ENCODE measurements at regions not wholly inside any gene's neighbourhood (a gene's known extent, or its start where the extent isn't known, plus 50 kb on each side); places are given as distances from the start of the nearest gene placed in this dataset.
A peak's percentile ranks its signal among the peaks of the same experiment; 100 is the strongest.
"Not testable (repeated sequence)": the region's sequence is repeated elsewhere in the genome, so short reads cannot be mapped to it uniquely, and the experiment has no call there.

DNA sequence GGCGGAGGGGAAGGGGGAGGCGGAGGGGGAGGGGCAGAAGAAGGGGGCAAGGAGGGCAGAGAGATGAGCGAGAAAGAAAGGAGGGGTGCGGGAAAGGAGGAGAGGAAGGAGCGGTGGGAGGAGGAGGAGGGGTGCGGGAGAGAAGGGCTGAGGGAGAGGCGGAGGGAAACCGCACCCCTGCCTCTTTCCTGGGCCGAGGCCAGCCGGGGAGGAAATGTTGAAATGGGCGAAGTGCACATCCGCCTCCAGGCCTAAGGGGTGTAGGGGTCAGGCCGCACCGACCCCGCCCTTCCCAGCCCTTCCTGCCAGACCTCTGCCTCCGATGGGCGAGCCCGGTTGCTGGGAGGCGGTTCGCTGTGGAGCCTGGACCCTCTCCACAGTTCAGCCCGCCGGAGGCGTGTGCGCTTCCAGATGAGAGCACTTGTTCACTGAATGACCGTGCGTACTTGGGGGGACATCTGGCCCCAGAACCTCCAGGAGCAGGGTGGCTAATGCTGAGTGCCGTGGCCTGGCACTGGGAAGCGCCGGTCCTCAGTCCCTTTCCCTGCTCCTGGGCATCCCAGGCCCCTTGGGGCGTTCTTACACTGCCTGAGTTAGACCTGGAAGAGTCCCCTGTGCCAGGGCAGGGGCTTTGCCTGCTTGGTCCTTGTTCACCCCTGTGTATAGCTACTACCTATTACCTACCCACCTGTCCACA is 110.3 kb upstream of the KLF13 start:
- H3K36me3 ChIP-seq (ENCODE audit: control insufficient read depth, insufficient read depth, low read length), result no peaks in the 10 kb centered on the region
- H3K27me3 ChIP-seq (replicated peaks; ENCODE audit: control insufficient read depth, insufficient read depth, low read length, poor library complexity, severe bottlenecking), result no peaks in the 10 kb centered on the region
- H3K4me3 ChIP-seq (ENCODE audit: insufficient read depth, low read depth, low read length, poor library complexity, severe bottlenecking), result no peak overlapping the region
- peaks cover 20% of the 10 kb centered on the region for H3K4me1 ChIP-seq (ENCODE audit: control insufficient read depth, insufficient read depth, low read length, poor library complexity, severe bottlenecking)
- peak in 2 of 3 donors; percentile 39 to 55 for DNase-seq
- H3K27ac ChIP-seq (ENCODE audit: insufficient read depth, low read length, poor library complexity, severe bottlenecking), result peak overlapping the region; percentile 74
- no peaks in the 10 kb centered on the region for H3K9me3 ChIP-seq (ENCODE audit: control insufficient read depth, low read length)

DNA sequence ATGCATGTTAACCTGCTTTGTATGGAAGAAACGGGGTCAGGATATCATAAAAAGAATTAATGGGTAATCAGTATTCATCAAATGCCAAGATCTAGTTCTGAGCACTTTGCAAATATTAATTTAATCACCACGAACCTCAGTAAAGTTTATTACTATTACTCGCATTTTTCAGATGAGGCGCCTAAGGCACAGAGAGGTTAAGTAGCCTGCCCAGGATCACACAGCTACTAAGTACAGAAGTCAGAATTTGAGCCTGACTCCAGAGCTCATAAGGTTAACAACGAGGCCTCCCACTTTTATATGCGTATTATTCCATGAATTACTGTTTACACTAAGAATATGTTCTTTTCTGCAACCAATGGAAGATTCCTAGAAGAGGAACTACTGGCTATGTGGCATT is 109.6 kb upstream of the KLF13 start:
- DNase-seq, result no peak
- Histone ChIP-seq H3K27ac (ENCODE audit: insufficient read depth, low read length, poor library complexity, severe bottlenecking) (peak overlapping the region; percentile 18), H3K4me1 (ENCODE audit: control insufficient read depth, insufficient read depth, low read length, poor library complexity, severe bottlenecking) (peaks cover 20% of the 10 kb centered on the region), H3K36me3 (ENCODE audit: control insufficient read depth, insufficient read depth, low read length) (no peaks in the 10 kb centered on the region), H3K27me3 (replicated peaks; ENCODE audit: control insufficient read depth, insufficient read depth, low read length, poor library complexity, severe bottlenecking) (no peaks in the 10 kb centered on the region), H3K4me3 (ENCODE audit: insufficient read depth, low read depth, low read length, poor library complexity, severe bottlenecking) (no peak overlapping the region), H3K9me3 (ENCODE audit: control insufficient read depth, low read length) (no peaks in the 10 kb centered on the region)

- H3K36me3 ChIP-seq (ENCODE audit: control insufficient read depth, insufficient read depth, low read length), result no peaks in the 10 kb centered on the region
- no peak overlapping the region for H3K27ac ChIP-seq (ENCODE audit: insufficient read depth, low read length, poor library complexity, severe bottlenecking)
- H3K4me3 ChIP-seq (ENCODE audit: insufficient read depth, low read depth, low read length, poor library complexity, severe bottlenecking), result no peak overlapping the region
- H3K4me1 ChIP-seq (ENCODE audit: control insufficient read depth, insufficient read depth, low read length, poor library complexity, severe bottlenecking), result peaks cover 20% of the 10 kb centered on the region
- no peaks in the 10 kb centered on the region for H3K27me3 ChIP-seq (replicated peaks; ENCODE audit: control insufficient read depth, insufficient read depth, low read length, poor library complexity, severe bottlenecking)
- H3K9me3 ChIP-seq (ENCODE audit: control insufficient read depth, low read length), result no peaks in the 10 kb centered on the region
- no peak for DNase-seq
These were observed 108.9 kb upstream of the KLF13 start for GRCh38 chr15:31217566-31218270.

GRCh38 chr15:31219221-31219620 is 107.4 kb upstream of the KLF13 start:
- no peak overlapping the region for H3K27ac ChIP-seq (ENCODE audit: insufficient read depth, low read length, poor library complexity, severe bottlenecking)
- no peak overlapping the region for H3K4me3 ChIP-seq (ENCODE audit: insufficient read depth, low read depth, low read length, poor library complexity, severe bottlenecking)
- no peaks in the 10 kb centered on the region for H3K36me3 ChIP-seq (ENCODE audit: control insufficient read depth, insufficient read depth, low read length)
- no peaks in the 10 kb centered on the region for H3K27me3 ChIP-seq (replicated peaks; ENCODE audit: control insufficient read depth, insufficient read depth, low read length, poor library complexity, severe bottlenecking)
- no peak for DNase-seq
- no peaks in the 10 kb centered on the region for H3K9me3 ChIP-seq (ENCODE audit: control insufficient read depth, low read length)
- H3K4me1 ChIP-seq (ENCODE audit: control insufficient read depth, insufficient read depth, low read length, poor library complexity, severe bottlenecking), result peaks cover 20% of the 10 kb centered on the region

DNA sequence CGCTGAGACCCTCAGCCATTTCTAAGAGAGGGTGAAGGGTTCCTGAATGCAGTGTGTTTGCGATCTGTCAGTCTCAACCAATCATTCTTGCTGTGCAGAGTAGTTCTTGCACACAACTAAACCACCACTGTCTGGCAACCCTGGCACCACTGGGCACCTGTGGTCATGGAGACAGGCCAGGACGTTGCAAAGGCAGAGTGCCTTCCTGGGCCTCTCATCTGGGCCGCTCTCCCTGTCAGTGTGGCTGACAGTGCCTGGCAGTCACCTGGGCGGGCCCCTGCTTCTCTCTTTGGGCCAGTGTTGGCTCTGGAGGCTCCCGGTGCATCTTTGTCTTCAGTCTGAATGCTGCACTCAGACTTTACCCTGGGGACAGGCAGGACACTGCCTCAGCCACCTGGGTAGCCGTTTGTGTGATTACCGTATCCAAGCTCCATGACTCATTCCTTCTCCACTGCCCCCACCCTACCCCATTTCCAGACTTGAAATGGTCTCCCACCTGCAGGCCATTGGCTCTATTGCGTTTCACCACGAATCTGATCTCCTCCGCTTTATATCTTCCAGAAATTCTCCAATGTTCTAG is 104.6 kb upstream of the KLF13 start:
- H3K36me3 ChIP-seq (ENCODE audit: control insufficient read depth, insufficient read depth, low read length), result no peaks in the 10 kb centered on the region
- no peaks in the 10 kb centered on the region for H3K9me3 ChIP-seq (ENCODE audit: control insufficient read depth, low read length)
- no peaks in the 10 kb centered on the region for H3K4me1 ChIP-seq (ENCODE audit: control insufficient read depth, insufficient read depth, low read length, poor library complexity, severe bottlenecking)
- no peak overlapping the region for H3K27ac ChIP-seq (ENCODE audit: insufficient read depth, low read length, poor library complexity, severe bottlenecking)
- DNase-seq, result no peak
- no peaks in the 10 kb centered on the region for H3K27me3 ChIP-seq (replicated peaks; ENCODE audit: control insufficient read depth, insufficient read depth, low read length, poor library complexity, severe bottlenecking)
- H3K4me3 ChIP-seq (ENCODE audit: insufficient read depth, low read depth, low read length, poor library complexity, severe bottlenecking), result no peak overlapping the region

GRCh38 chr15:31222773-31223341 is 103.8 kb upstream of the KLF13 start:
- DNase-seq, result no peak
- Histone ChIP-seq H3K27ac (ENCODE audit: insufficient read depth, low read length, poor library complexity, severe bottlenecking) (no peak overlapping the region), H3K4me1 (ENCODE audit: control insufficient read depth, insufficient read depth, low read length, poor library complexity, severe bottlenecking) (no peaks in the 10 kb centered on the region), H3K4me3 (ENCODE audit: insufficient read depth, low read depth, low read length, poor library complexity, severe bottlenecking) (no peak overlapping the region), H3K27me3 (replicated peaks; ENCODE audit: control insufficient read depth, insufficient read depth, low read length, poor library complexity, severe bottlenecking) (no peaks in the 10 kb centered on the region), H3K9me3 (ENCODE audit: control insufficient read depth, low read length) (no peaks in the 10 kb centered on the region), H3K36me3 (ENCODE audit: control insufficient read depth, insufficient read depth, low read length) (no peaks in the 10 kb centered on the region)

- no peak overlapping the region for H3K4me3 ChIP-seq (ENCODE audit: insufficient read depth, low read depth, low read length, poor library complexity, severe bottlenecking)
- no peaks in the 10 kb centered on the region for H3K4me1 ChIP-seq (ENCODE audit: control insufficient read depth, insufficient read depth, low read length, poor library complexity, severe bottlenecking)
- no peak overlapping the region for H3K27ac ChIP-seq (ENCODE audit: insufficient read depth, low read length, poor library complexity, severe bottlenecking)
- H3K27me3 ChIP-seq (replicated peaks; ENCODE audit: control insufficient read depth, insufficient read depth, low read length, poor library complexity, severe bottlenecking), result no peaks in the 10 kb centered on the region
- no peak for DNase-seq
- no peaks in the 10 kb centered on the region for H3K36me3 ChIP-seq (ENCODE audit: control insufficient read depth, insufficient read depth, low read length)
- no peaks in the 10 kb centered on the region for H3K9me3 ChIP-seq (ENCODE audit: control insufficient read depth, low read length)
These were observed 102.9 kb upstream of the KLF13 start for GRCh38 chr15:31223478-31224350.

DNA sequence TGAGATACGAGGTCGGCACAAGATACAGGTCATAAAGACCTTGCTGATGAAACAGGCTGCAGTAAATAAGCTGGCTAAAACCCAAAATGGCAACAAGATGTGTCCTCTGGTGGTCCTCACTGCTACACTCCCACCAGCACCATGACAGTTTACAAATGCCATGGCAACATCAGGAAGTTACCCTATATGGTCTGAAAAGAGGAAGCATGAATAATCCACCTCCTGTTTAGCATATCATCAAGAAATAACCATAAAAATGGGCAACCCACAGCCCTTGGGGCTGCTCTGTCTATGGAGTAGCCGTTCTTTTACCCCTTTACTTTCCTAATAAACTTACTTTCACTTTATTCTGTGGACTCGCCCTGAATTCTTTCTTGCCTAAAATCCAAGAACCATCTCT is 102.0 kb upstream of the KLF13 start:
- not testable (repeated sequence) for H3K27ac ChIP-seq (ENCODE audit: insufficient read depth, low read length, poor library complexity, severe bottlenecking); DNase-seq; H3K4me3 ChIP-seq (ENCODE audit: insufficient read depth, low read depth, low read length, poor library complexity, severe bottlenecking); H3K9me3 ChIP-seq (ENCODE audit: control insufficient read depth, low read length); H3K27me3 ChIP-seq (replicated peaks; ENCODE audit: control insufficient read depth, insufficient read depth, low read length, poor library complexity, severe bottlenecking); H3K4me1 ChIP-seq (ENCODE audit: control insufficient read depth, insufficient read depth, low read length, poor library complexity, severe bottlenecking); H3K36me3 ChIP-seq (ENCODE audit: control insufficient read depth, insufficient read depth, low read length)

DNA sequence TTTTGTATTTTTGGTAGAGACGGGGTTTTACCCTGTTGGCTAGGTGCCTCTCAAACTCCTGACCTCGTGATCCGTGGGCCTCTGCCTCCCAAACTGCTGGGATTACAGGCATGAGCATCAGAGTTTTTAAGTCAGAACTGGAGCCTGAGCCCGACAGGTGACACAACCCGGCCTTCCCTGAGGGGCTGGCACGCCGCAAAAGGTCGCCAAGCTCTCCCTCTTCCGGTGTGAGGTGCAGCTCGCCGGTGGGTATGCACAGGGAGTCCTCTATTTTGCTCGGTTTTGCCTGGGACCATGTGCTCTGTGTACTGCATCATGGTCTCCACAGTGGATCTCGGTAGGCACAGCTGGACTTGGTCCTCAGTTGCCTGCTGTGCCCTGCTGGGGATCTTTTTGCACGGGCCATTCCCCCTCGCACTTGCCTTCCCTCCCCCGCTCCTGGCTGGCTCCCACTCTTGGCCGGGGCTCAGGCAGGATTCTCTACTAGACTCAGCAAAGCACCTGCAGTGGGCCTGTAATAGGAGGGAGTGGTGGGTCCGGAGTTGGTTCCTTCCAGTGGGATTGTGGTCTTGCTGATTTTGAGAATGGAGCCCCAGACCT is 101.2 kb upstream of the KLF13 start:
- H3K27me3 ChIP-seq (replicated peaks; ENCODE audit: control insufficient read depth, insufficient read depth, low read length, poor library complexity, severe bottlenecking), result no peaks in the 10 kb centered on the region

More for the DNA sequence above, 101.2 kb upstream of the KLF13 start:
- no peaks in the 10 kb centered on the region for H3K4me1 ChIP-seq (ENCODE audit: control insufficient read depth, insufficient read depth, low read length, poor library complexity, severe bottlenecking)
- H3K36me3 ChIP-seq (ENCODE audit: control insufficient read depth, insufficient read depth, low read length), result no peaks in the 10 kb centered on the region
- H3K27ac ChIP-seq (ENCODE audit: insufficient read depth, low read length, poor library complexity, severe bottlenecking), result no peak overlapping the region
- no peak for DNase-seq
- no peaks in the 10 kb centered on the region for H3K9me3 ChIP-seq (ENCODE audit: control insufficient read depth, low read length)
- no peak overlapping the region for H3K4me3 ChIP-seq (ENCODE audit: insufficient read depth, low read depth, low read length, poor library complexity, severe bottlenecking)
